GM12878 (cell line): ENCODE measurements at regions not wholly inside any gene's neighbourhood (a gene's known extent, or its start where the extent isn't known, plus 50 kb on each side); places are given as distances from the start of the nearest gene placed in this dataset.

Source experiments
- EZH2 ChIP-seq: IDR thresholded peaks from 2 replicates; pipeline ENCODE4 v1.6.1; 2012; ENCODE audit warnings: low read depth, mild to moderate bottlenecking, control low read depth, inconsistent platforms, low read length, borderline replicate concordance; ENCODE audit not compliant: control insufficient read depth
- FOS ChIP-seq: IDR thresholded peaks from 3 replicates; pipeline ENCODE4 v1.6.1; 2011; ENCODE audit warnings: borderline replicate concordance; ENCODE audit not compliant: insufficient read length; ENCODE audit errors: extremely low read depth
- JUND ChIP-seq: IDR thresholded peaks from 2 replicates; pipeline ENCODE4 v1.6.1; 2012; ENCODE audit warnings: low read depth, mild to moderate bottlenecking, low read length, improper control_type of control experiment, moderate library complexity
- MEF2A ChIP-seq: IDR thresholded peaks from 2 replicates; pipeline ENCODE4 v1.6.1; 2011; ENCODE audit warnings: low read depth, mild to moderate bottlenecking, low read length, moderate library complexity; ENCODE audit not compliant: insufficient read depth
- POLR2AphosphoS2 ChIP-seq: IDR thresholded peaks from 2 replicates; pipeline ENCODE4 v1.6.1; 2011; ENCODE audit warnings: low read depth, mild to moderate bottlenecking, low read length, improper control_type of control experiment, moderate library complexity
- ZZZ3 ChIP-seq: IDR thresholded peaks from 2 replicates; pipeline ENCODE4 v1.6.1; 2011; ENCODE audit warnings: low read depth; ENCODE audit not compliant: control insufficient read depth, insufficient read length

DNA sequence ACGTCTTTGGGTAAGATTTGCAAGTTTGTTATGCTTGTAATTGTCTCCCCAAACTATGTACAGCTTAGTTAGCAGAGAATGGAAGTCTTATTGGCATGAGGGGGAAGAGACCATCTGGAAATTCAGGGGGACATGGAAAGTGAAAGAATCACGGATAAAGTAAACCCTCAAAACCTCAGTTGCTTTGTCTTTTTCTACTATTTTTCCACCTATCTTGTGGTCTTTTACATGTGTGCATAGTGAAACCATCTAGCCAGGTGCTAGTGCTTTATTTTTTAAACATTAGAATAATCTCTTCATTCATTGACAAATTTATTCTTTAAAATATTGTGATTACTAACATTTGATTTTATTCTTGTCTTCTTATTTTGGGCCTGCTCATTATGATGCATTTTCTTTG, 441.1 kb upstream of the RORB start:
- TF ChIP-seq FOS: no peak
- no peak for TF ChIP-seq JUND
- TF ChIP-seq POLR2AphosphoS2: no peak
- no peak for TF ChIP-seq EZH2
- no peak for TF ChIP-seq ZZZ3
- no peak for TF ChIP-seq MEF2A
